Cardiac fibroblast (primary cell): ENCODE measurements at regions not wholly inside any gene's neighbourhood (a gene's known extent, or its start where the extent isn't known, plus 50 kb on each side); places are given as distances from the start of the nearest gene placed in this dataset.

Source experiments
- DNase-seq, 2 donors: peaks; one replicate each; pipeline versions ENCODE4 v3.0.0 to v3.0.0-alpha.2; 2010; ENCODE audit warnings: low read depth in 2 of 2
- H3K4me3 ChIP-seq, 2 donors: replicated peaks in 1 of 2; 1 replicate in 1 of 2; 2 replicates in 1 of 2; pipeline ENCODE4 v1.5.1; 2011; ENCODE audit warnings: low read depth in 2 of 2, low read length in 2 of 2, mild to moderate bottlenecking in 2 of 2, moderate library complexity in 1 of 2
- CTCF ChIP-seq: IDR thresholded peaks from one replicate; pipeline ENCODE4 v1.5.1; 2011; ENCODE audit warnings: low read depth, mild to moderate bottlenecking, low read length, inconsistent platforms

- no peak for TF ChIP-seq CTCF
- no peak overlapping the region for H3K4me3 ChIP-seq
- no peak for DNase-seq
Measured at GRCh38 chr12:47591795-47592194, 114.0 kb downstream of the RPAP3 start.

- H3K4me3 ChIP-seq, result no peak overlapping the region
- DNase-seq, result peak in 1 of 2 donors; percentile 17
- no peak for TF ChIP-seq CTCF
Measured at GRCh38 chr12:47591361-47591791, 114.5 kb downstream of the RPAP3 start.

- H3K4me3 ChIP-seq, result no peak overlapping the region
- peak in 1 of 2 donors; percentile 8 for DNase-seq
- no peak for TF ChIP-seq CTCF
Measured at GRCh38 chr12:47590771-47591360, 115.0 kb downstream of the RPAP3 start.

GRCh38 chr12:47586952-47587669 lies 118.7 kb downstream of the RPAP3 start:
- TF ChIP-seq CTCF, result no peak
- no peak for DNase-seq
- no peak overlapping the region for H3K4me3 ChIP-seq

GRCh38 chr12:47585507-47585906 lies 120.3 kb downstream of the RPAP3 start:
- no peak overlapping the region for H3K4me3 ChIP-seq
- no peak for TF ChIP-seq CTCF
- no peak for DNase-seq

GRCh38 chr12:47578836-47579235 lies 127.0 kb downstream of the RPAP3 start:
- DNase-seq, result no peak
- H3K4me3 ChIP-seq, result no peak overlapping the region
- no peak for TF ChIP-seq CTCF
